GM18517 (cell line): ENCODE measurements at regions not wholly inside any gene's neighbourhood (a gene's known extent, or its start where the extent isn't known, plus 50 kb on each side); places are given as distances from the start of the nearest gene placed in this dataset.
A peak's percentile ranks its signal among the peaks of the same experiment; 100 is the strongest.

ENCODE experiments used
- ATAC-seq: cut with Tn5 transposase; IDR thresholded peaks from one replicate; pipeline ENCODE4 v1.9.1; 2021; ENCODE audit warnings: mild to moderate bottlenecking, moderate library complexity; ENCODE audit not compliant: unreplicated experiment

DNA sequence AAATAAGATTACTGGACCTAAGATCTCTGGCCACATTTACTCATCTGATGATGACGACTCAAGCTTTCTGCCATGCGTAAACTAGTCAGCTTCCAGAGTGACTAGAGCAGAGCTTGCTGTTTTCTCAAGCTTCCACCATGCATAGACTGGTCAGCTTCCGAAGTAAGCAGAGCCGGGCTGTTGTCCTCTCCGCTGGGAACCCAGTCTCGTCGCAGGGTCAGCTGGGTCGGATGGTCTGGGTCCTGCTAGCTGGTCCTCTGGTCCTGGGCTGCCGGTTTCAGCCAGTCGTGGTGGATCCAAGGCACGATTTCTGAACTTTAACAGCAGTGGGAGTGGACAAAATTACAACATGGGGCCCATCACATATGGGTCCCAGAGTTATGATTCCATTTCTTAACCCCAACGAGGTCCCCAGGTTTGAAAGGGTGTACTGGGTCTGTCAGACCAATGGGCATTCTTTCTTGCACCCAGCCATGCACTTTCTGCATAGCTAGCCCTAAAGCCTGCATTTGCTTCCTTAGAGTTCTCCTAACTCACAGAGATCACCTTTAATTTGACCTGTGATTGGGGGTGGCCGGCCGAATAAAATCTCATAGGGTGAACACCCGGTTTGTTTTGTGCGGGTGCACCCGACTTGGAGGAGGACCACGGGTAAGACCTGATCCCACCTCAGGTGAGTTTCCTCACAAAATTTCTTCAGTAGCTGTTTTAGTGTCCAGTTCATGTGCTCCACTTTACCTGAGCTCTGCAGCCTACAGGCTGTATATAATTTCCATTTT is 1312.8 kb downstream of the TMEM121 start:
- no peak for ATAC-seq

DNA sequence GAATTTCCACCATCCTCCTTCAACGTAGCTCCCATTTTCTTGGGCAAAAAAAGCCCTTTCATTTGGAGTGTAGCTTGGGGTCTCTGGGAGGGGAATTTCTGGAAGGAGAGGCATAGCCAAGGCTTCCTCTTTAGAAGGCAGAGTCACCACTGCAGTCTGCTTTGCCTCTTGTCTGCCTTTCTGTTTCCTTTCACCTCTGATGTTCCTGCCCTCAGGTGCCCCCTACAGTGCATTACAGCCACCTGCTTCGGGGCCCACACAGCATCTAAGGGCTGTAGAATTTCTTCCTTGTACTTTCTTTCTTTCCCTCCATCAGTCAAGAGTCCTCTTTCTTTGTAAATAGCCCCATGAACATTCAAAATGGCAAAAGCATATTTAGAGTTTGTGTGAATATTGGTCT is 1313.9 kb downstream of the TMEM121 start:
- ATAC-seq, result no peak

GRCh38 chr14:106840991-106841390 is 1314.6 kb downstream of the TMEM121 start:
- no peak for ATAC-seq

GRCh38 chr14:106841701-106842100 is 1315.3 kb downstream of the TMEM121 start:
- no peak for ATAC-seq

DNA sequence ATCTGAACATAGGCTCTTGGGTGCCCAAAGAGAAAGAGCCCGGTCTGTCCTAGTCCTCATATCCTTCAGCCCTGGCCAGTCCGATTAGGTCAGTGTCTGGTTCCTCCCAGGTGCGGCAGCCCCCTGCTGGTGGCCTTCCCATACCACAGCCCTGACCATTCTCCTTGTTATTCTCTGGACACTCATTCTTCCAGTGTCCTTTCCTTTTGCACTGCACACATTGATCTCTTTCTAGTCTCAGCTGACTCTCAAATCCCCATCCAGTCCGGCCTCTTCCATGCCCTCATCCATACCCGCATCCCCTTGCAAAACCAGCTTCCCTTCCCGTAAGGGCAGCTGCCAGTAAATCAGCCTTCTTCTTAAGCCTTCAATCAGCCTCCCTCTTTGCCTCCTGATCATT is 1316.3 kb downstream of the TMEM121 start:
- ATAC-seq, result no peak

GRCh38 chr14:106843386-106843785 is 1317.0 kb downstream of the TMEM121 start:
- ATAC-seq, result no peak

DNA sequence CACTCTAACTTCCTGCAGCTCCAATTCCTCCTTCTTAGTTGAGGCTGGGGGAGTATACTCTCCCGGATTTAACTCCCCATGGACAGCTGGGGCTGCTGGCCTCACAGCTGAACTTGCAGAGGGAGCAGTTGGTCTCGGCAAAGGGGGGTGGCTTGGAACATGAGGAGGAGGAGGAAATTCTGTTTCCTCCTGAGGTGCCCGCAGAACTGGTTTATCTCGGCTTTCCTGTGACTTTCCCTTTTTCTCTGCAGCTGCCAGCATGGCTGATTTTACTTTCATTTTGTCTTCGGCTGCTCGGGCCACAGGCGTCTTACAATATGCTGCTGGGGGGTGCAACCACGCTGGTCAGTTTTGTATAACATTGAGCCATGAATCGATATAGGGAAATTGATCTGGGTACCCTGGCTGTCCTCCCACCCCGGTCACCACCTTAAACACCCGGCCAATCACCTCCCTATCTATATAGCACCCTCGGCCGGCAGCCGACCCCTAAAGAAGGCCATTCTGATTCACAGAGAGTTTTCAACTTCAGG is 1317.6 kb downstream of the TMEM121 start:
- no peak for ATAC-seq

GRCh38 chr14:106844608-106845285 is 1318.4 kb downstream of the TMEM121 start:
- ATAC-seq, result peak; percentile 2

GRCh38 chr14:106845286-106846087 is 1319.1 kb downstream of the TMEM121 start:
- ATAC-seq, result peak; percentile 52

- no peak for ATAC-seq
These were observed 1319.8 kb downstream of the TMEM121 start for GRCh38 chr14:106846218-106846617.

- no peak for ATAC-seq
These were observed 1322.1 kb downstream of the TMEM121 start for GRCh38 chr14:106848330-106849121.

GRCh38 chr14:106850913-106851825 is 1324.8 kb downstream of the TMEM121 start:
- ATAC-seq, result peak; percentile 46

- ATAC-seq, result peak; percentile 48
These were observed 1346.4 kb downstream of the TMEM121 start for GRCh38 chr14:106872611-106873446.

DNA sequence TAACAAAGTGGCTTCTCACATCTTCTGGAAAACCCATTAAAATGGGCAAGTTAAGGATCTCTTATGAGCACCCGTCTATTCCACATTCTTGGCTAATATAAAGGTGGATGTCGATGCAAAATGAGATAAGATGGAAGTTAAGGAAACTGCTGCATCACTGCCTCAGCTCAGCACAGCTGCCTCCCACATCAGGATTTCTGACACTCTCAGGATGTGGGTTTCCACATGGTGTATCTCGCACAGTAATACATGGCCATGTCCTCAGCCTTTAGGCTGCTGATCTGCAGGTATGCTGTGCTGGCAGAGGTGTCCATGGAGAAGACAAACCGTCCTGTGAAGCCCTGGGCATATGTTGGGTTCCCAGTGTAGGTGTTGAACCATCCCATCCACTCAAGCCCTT is 1348.0 kb downstream of the TMEM121 start:
- ATAC-seq, result no peak

DNA sequence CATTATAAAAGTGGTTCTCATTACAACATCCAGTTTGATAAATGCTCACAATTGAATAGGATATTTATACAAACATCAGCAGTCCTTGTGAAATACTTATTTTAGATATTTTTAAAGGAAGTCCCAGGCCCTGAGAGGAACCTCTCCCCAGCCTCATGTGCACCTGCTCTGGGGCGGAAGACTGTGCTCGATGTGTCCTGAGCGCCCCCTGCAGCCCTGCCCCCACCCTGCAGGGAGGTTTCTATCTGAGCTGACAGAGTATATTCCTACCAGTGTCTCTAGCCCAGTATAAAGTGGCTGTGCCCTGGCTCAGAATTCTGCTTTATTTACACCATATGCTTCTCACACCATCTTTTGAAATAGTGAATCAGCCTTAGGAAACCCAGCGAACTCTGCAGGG is 1349.1 kb downstream of the TMEM121 start:
- ATAC-seq, result no peak

- no peak for ATAC-seq
These were observed 1350.3 kb downstream of the TMEM121 start for GRCh38 chr14:106876711-106877110.

GRCh38 chr14:106877517-106877916 is 1351.1 kb downstream of the TMEM121 start:
- no peak for ATAC-seq

- no peak for ATAC-seq
These were observed 1352.9 kb downstream of the TMEM121 start for GRCh38 chr14:106879241-106879640.
